ENCODE measurements at regions not wholly inside any gene's neighbourhood (a gene's known extent, or its start where the extent isn't known, plus 50 kb on each side); places are given as distances from the start of the nearest gene placed in this dataset.

GRCh38 chr12:58033831-58034230 lies 92.5 kb downstream of the ATP23 start:
- Histone ChIP-seq H3K9me3 (ENCODE audit: insufficient read depth, low read depth, low read length) (peaks cover 38% of the 10 kb centered on the region), H3K4me3 (ENCODE audit: low read length) (no peak overlapping the region), H3K9ac (ENCODE audit: low read depth, low read length) (no peak overlapping the region), H3K27ac (ENCODE audit: low read depth, low read length) (no peak overlapping the region), H3K27me3 (ENCODE audit: insufficient read depth, low read length) (no peaks in the 10 kb centered on the region), H3K4me1 (ENCODE audit: insufficient read depth, low read length) (no peaks in the 10 kb centered on the region), H3K36me3 (ENCODE audit: insufficient read depth, low read length) (no peaks in the 10 kb centered on the region)

- H3K27ac ChIP-seq (ENCODE audit: low read depth, low read length): no peak overlapping the region
- H3K36me3 ChIP-seq (ENCODE audit: insufficient read depth, low read length): no peaks in the 10 kb centered on the region
- H3K9me3 ChIP-seq (ENCODE audit: insufficient read depth, low read depth, low read length): peaks cover 38% of the 10 kb centered on the region
- H3K4me1 ChIP-seq (ENCODE audit: insufficient read depth, low read length): no peaks in the 10 kb centered on the region
- 87% methylated on average over 3 of the region's 3 CpGs for WGBS
- H3K27me3 ChIP-seq (ENCODE audit: insufficient read depth, low read length): no peaks in the 10 kb centered on the region
- no peak overlapping the region for H3K4me3 ChIP-seq (ENCODE audit: low read length)
- H3K9ac ChIP-seq (ENCODE audit: low read depth, low read length): no peak overlapping the region
Measured at GRCh38 chr12:58034311-58034710, 92.9 kb downstream of the ATP23 start.

GRCh38 chr12:58034712-58035111 lies 93.3 kb downstream of the ATP23 start:
- no peak overlapping the region for H3K9ac ChIP-seq (ENCODE audit: low read depth, low read length)
- no peaks in the 10 kb centered on the region for H3K27me3 ChIP-seq (ENCODE audit: insufficient read depth, low read length)
- WGBS: 0% methylated on average over 1 of the region's 1 CpG
- H3K36me3 ChIP-seq (ENCODE audit: insufficient read depth, low read length): no peaks in the 10 kb centered on the region
- H3K27ac ChIP-seq (ENCODE audit: low read depth, low read length): no peak overlapping the region
- no peaks in the 10 kb centered on the region for H3K4me1 ChIP-seq (ENCODE audit: insufficient read depth, low read length)
- H3K4me3 ChIP-seq (ENCODE audit: low read length): no peak overlapping the region
- peaks cover 38% of the 10 kb centered on the region for H3K9me3 ChIP-seq (ENCODE audit: insufficient read depth, low read depth, low read length)

GRCh38 chr12:58041441-58041840 lies 100.1 kb downstream of the ATP23 start:
- 100% methylated on average over 2 of the region's 2 CpGs for WGBS
- Histone ChIP-seq H3K4me1 (ENCODE audit: insufficient read depth, low read length) (no peaks in the 10 kb centered on the region), H3K9ac (ENCODE audit: low read depth, low read length) (no peak overlapping the region), H3K4me3 (ENCODE audit: low read length) (no peak overlapping the region), H3K9me3 (ENCODE audit: insufficient read depth, low read depth, low read length) (peaks cover 11% of the 10 kb centered on the region; the same call in 1 of the 2 replicates), H3K27ac (ENCODE audit: low read depth, low read length) (no peak overlapping the region), H3K36me3 (ENCODE audit: insufficient read depth, low read length) (no peaks in the 10 kb centered on the region), H3K27me3 (ENCODE audit: insufficient read depth, low read length) (no peaks in the 10 kb centered on the region)

- H3K4me3 ChIP-seq (ENCODE audit: low read length): no peak overlapping the region
- H3K27me3 ChIP-seq (ENCODE audit: insufficient read depth, low read length): no peaks in the 10 kb centered on the region
- no peak overlapping the region for H3K27ac ChIP-seq (ENCODE audit: low read depth, low read length)
- H3K36me3 ChIP-seq (ENCODE audit: insufficient read depth, low read length): no peaks in the 10 kb centered on the region
- H3K9ac ChIP-seq (ENCODE audit: low read depth, low read length): no peak overlapping the region
- H3K4me1 ChIP-seq (ENCODE audit: insufficient read depth, low read length): no peaks in the 10 kb centered on the region
- 0 out of 2 replicates have a peak, but pooled peaks cover 2% of the 10 kb centered on the region for H3K9me3 ChIP-seq (ENCODE audit: insufficient read depth, low read depth, low read length)
Measured at GRCh38 chr12:58044966-58045365, 103.6 kb downstream of the ATP23 start.

GRCh38 chr12:58046271-58046670 lies 104.9 kb downstream of the ATP23 start:
- no peaks in the 10 kb centered on the region for H3K36me3 ChIP-seq (ENCODE audit: insufficient read depth, low read length)
- no peak overlapping the region for H3K4me3 ChIP-seq (ENCODE audit: low read length)
- 100% methylated on average over 1 of the region's 1 CpG for WGBS
- H3K4me1 ChIP-seq (ENCODE audit: insufficient read depth, low read length): no peaks in the 10 kb centered on the region
- no peaks in the 10 kb centered on the region for H3K27me3 ChIP-seq (ENCODE audit: insufficient read depth, low read length)
- no peak overlapping the region for H3K27ac ChIP-seq (ENCODE audit: low read depth, low read length)
- H3K9me3 ChIP-seq (ENCODE audit: insufficient read depth, low read depth, low read length): peaks cover 9% of the 10 kb centered on the region; the same call in 1 of the 2 replicates
- no peak overlapping the region for H3K9ac ChIP-seq (ENCODE audit: low read depth, low read length)

GRCh38 chr12:58051378-58051777 lies 110.0 kb downstream of the ATP23 start:
- Histone ChIP-seq H3K4me3 (ENCODE audit: low read length) (no peak overlapping the region), H3K27ac (ENCODE audit: low read depth, low read length) (no peak overlapping the region), H3K9ac (ENCODE audit: low read depth, low read length) (no peak overlapping the region), H3K9me3 (ENCODE audit: insufficient read depth, low read depth, low read length) (peaks cover 15% of the 10 kb centered on the region), H3K36me3 (ENCODE audit: insufficient read depth, low read length) (no peaks in the 10 kb centered on the region), H3K4me1 (ENCODE audit: insufficient read depth, low read length) (no peaks in the 10 kb centered on the region), H3K27me3 (ENCODE audit: insufficient read depth, low read length) (no peaks in the 10 kb centered on the region)
- no CpG with 5 or more reads among the region's 1 CpG for WGBS

GRCh38 chr12:58064666-58065065 lies 123.3 kb downstream of the ATP23 start:
- H3K36me3 ChIP-seq (ENCODE audit: insufficient read depth, low read length): no peaks in the 10 kb centered on the region
- H3K4me1 ChIP-seq (ENCODE audit: insufficient read depth, low read length): no peaks in the 10 kb centered on the region
- H3K27me3 ChIP-seq (ENCODE audit: insufficient read depth, low read length): no peaks in the 10 kb centered on the region
- H3K4me3 ChIP-seq (ENCODE audit: low read length): no peak overlapping the region
- H3K9ac ChIP-seq (ENCODE audit: low read depth, low read length): no peak overlapping the region
- no peak overlapping the region for H3K27ac ChIP-seq (ENCODE audit: low read depth, low read length)
- WGBS: no CpG with 5 or more reads among the region's 1 CpG
- no peaks in the 10 kb centered on the region for H3K9me3 ChIP-seq (ENCODE audit: insufficient read depth, low read depth, low read length)

- Histone ChIP-seq H3K36me3 (ENCODE audit: insufficient read depth, low read length) (no peaks in the 10 kb centered on the region), H3K4me1 (ENCODE audit: insufficient read depth, low read length) (no peaks in the 10 kb centered on the region), H3K9ac (ENCODE audit: low read depth, low read length) (no peak overlapping the region), H3K27ac (ENCODE audit: low read depth, low read length) (no peak overlapping the region), H3K27me3 (ENCODE audit: insufficient read depth, low read length) (no peaks in the 10 kb centered on the region), H3K9me3 (ENCODE audit: insufficient read depth, low read depth, low read length) (no peaks in the 10 kb centered on the region), H3K4me3 (ENCODE audit: low read length) (no peak overlapping the region)
Measured at GRCh38 chr12:58066296-58066695, 124.9 kb downstream of the ATP23 start.

- Histone ChIP-seq H3K27ac (ENCODE audit: low read depth, low read length) (no peak overlapping the region), H3K27me3 (ENCODE audit: insufficient read depth, low read length) (no peaks in the 10 kb centered on the region)
- WGBS: 69% methylated on average over 1 of the region's 1 CpG
Measured at GRCh38 chr12:58067610-58068387, 126.4 kb downstream of the ATP23 start.

GRCh38 chr12:58068706-58069105 lies 127.3 kb downstream of the ATP23 start:
- H3K9ac ChIP-seq (ENCODE audit: low read depth, low read length): no peak overlapping the region
- no peak overlapping the region for H3K4me3 ChIP-seq (ENCODE audit: low read length)
- no peak overlapping the region for H3K27ac ChIP-seq (ENCODE audit: low read depth, low read length)
- H3K4me1 ChIP-seq (ENCODE audit: insufficient read depth, low read length): no peaks in the 10 kb centered on the region
- H3K36me3 ChIP-seq (ENCODE audit: insufficient read depth, low read length): no peaks in the 10 kb centered on the region
- no peaks in the 10 kb centered on the region for H3K9me3 ChIP-seq (ENCODE audit: insufficient read depth, low read depth, low read length)
- H3K27me3 ChIP-seq (ENCODE audit: insufficient read depth, low read length): no peaks in the 10 kb centered on the region

More at GRCh38 chr12:58067610-58068387, 126.4 kb downstream of the ATP23 start:
- H3K36me3 ChIP-seq (ENCODE audit: insufficient read depth, low read length): no peaks in the 10 kb centered on the region
- no peak overlapping the region for H3K4me3 ChIP-seq (ENCODE audit: low read length)
- H3K4me1 ChIP-seq (ENCODE audit: insufficient read depth, low read length): no peaks in the 10 kb centered on the region
- H3K9me3 ChIP-seq (ENCODE audit: insufficient read depth, low read depth, low read length): no peaks in the 10 kb centered on the region
- no peak overlapping the region for H3K9ac ChIP-seq (ENCODE audit: low read depth, low read length)
